GM19238 (cell line): ENCODE measurements at regions not wholly inside any gene's neighbourhood (a gene's known extent, or its start where the extent isn't known, plus 50 kb on each side); places are given as distances from the start of the nearest gene placed in this dataset.
"Not testable (repeated sequence)": the region's sequence is repeated elsewhere in the genome, so short reads cannot be mapped to it uniquely, and the experiment has no call there.

Experiments used
- DNase-seq: peaks from one replicate; pipeline ENCODE4 v3.0.0; 2011; ENCODE audit warnings: low spot score; ENCODE audit not compliant: insufficient read length

DNA sequence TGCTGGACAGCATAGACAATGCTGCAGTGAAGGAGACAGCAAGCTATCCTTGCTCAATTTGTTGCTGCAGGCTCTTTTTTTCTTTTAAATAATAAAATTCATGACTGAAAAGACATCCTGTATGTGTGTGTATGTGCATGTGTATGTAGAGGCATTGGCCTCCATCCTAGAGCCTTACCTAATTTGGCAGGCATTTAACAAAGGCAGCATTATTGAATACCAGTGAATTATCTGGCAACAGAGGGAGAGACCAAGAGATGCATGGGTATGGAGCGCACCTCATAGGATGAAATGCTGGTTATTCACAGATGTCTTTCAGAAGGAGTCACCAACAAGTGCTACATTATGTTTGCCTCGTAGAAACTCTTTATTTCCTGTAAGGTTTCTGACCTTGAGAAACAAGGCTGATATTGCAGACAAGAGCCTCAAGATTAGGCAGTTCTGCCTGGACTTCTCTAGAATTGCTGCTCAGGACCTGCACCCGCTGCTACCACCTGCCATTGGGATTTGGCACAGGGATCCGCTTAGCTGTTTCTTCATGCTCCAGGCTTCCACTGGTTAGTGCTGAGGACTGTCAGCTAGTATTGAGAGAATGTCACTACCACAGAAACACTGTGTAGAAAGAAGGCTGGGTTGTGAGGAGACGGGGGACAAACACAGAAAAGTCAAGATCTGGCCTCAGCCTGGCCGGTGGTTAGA, 247.7 kb upstream of the RFX3 start:
- DNase-seq: no peak

DNA sequence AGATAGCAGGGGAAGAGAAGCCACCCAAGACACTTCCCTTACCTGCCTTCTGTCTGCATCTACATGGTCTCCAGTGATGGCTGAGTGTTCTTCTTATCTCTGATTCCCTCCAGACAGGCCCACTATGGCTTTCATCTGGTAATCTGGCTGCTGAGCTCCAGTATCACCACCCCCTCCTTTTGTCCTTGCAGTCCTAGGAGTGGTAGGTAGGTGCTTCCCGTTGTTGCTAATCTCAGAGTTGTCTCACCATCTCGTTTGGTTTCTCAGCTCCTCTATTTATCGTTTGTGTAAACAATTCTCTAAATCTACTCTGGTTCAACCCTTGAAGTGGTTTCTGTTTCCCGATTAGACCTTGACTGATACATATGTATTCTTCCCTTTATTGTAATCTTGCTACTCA, 243.8 kb upstream of the RFX3 start:
- no peak for DNase-seq

DNA sequence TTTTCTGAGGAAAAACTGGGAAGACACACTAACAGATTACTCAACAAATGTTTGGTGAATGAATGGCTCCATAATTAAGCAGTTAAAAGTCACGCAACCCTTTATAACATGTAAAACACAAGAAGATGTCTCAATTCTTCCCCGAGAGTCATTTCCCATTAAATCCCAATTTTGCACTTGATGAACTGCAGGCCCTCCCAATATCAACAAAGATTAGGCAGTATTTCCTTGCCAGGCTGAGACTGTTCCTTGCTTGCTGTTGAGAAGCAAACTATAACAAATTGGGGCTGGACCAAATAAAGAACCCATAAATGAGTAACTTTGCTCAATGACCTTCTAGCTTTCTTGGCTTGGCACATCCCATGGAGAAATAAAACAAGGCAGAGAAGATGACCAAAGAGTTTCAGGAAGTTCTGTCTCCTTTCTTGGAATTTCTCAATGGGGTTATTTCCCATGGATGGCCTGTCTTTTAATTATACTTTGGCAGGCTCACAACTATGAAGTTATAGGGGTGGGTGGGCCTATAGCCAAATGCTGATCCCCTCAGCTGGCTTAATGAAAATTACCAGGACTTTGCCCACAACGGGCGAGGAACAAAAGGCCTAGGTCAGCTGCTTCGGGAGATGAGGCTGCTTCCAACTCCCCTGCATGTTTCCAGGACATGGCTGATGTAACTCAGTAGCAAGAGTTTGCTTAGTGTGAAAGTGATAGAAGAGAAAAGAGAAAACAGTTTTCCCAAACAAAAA, 243.1 kb upstream of the RFX3 start:
- DNase-seq: no peak

DNA sequence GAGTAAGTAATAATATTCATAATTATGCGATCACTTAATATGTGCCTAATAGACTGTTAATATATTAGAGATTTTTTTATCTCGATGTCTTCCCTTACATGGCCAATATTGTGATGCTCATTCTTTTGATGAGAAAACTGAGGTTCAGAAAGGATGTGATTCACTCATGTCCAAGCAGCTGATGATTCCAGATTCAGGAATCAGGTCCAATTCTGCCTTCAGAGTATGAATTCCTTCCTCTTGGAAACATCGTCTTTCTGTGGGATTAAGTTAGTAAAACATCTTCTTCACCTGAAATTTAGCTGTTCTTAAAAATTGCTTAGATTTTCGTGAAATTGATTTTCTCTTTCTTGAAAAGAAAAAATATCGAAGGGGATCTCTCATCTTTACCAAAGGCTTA, 242.5 kb upstream of the RFX3 start:
- no peak for DNase-seq

DNA sequence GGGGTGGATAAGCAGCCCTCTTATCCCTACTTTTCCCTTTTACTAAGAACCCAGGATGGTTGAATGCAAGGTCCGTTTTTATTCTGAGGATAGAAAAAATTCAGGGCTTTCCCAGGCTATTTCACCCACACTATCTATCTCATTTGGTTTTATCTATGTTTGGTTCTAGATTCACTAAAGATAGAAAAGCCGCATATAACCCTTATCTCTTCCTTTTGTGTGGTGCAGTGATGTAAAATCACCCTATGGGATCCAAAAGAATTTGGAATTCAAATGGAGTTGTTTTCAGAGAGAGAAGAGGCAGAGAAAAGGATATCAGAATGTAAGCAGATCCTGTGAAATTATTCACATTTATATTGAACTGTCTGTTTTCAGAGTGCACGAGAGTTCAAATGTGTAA, 236.3 kb upstream of the RFX3 start:
- DNase-seq: no peak

DNA sequence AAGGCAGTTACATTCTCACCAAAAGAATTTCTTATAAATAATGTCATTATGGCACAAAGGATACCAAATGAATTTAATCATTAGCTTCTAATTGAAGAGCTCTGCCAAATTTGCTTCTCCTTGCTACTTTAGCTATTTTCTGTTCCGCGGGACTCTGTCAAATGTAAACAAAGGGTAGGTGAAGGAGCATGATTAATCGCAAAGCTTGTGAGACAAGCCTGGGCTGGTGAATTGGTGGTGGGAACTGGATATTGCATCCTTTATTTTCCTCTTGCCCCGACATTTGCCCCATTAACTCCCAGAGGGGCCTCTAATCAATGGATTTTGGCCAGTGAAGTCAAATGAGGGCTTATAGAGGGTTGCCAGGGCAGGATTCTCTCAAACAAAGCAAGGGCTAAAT, 234.2 kb upstream of the RFX3 start:
- DNase-seq: no peak

DNA sequence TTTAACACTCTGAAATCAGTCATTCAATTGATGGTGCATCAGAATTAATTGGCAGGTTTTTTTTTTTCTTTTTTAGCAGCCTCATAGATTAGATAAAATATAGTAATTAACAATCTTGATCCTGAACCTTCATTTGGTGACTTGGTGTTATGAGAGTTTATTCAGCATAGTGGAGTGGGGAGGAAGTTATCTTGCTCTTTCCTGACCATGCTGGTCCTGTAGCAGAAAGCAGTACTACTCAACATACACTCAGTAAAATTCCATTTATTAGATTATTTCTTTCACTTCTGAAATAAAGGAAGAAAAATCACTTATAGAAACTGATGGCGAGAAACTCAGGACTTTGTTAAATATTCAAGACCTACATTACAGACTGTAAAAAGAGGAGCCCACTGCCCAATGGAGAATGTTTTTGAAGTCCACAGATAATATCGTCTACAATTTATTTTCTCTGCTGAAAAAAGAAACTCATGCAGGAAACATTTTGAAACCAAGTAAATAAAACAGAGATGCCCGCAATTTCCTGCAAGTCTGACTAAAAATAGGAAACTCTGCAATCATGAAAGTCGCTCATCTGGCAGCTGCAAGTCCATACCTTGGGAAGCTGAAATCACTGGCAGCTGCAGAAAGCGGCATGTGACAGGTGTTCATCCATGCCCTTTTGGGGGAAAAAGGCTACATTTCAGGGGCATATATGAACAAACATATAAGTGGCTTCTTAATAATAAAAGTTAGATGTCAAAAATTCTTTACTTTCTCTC, 233.2 kb upstream of the RFX3 start:
- DNase-seq: no peak

DNA sequence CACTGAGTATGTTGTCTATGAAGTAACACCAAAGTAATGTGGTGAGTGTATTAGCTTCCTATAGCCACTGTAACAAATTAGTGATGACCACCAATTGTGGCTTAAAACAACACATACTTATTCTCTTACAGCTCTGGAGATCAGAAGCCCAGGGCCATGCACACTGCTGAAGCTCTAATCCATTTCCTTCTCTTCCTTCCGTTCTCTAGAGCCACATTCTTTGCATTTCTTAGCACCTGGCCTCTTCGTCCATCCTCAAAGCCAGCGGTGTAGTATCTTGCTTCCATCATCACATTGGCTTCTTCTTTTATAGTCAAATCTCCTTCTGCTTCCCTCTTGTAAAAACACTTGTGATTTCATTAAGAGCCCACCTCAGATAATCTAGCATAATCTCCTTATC, 230.3 kb upstream of the RFX3 start:
- no peak for DNase-seq

DNA sequence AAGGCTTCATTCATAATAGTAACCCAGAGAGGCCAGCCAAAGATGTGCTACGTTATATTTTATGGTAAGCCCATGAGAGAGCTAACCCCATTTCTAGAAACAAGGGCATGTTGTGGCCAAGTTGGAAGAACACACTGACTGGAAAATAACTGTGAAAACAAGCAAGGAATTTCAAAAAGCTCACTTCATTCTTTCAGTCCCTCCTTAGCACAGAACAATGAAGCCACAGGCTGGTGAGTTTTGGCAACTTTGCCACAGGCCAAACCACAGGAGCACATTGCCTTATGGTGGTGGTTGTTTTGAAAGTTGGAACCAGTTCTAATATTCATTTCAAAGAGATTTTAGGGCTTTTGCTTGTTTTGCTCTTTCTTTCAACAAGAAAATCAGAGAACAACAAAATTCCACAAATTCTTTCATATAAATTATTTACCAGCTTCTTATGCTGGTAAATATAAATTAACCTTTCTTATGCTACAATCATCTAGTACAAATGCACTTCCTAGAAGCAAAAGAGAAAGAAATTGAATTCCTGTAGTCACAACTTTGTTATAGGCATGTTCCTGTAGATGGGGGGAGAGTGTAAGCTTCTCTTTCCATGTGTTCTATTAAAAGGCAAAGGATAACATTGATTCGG, 225.4 kb upstream of the RFX3 start:
- DNase-seq: no peak

DNA sequence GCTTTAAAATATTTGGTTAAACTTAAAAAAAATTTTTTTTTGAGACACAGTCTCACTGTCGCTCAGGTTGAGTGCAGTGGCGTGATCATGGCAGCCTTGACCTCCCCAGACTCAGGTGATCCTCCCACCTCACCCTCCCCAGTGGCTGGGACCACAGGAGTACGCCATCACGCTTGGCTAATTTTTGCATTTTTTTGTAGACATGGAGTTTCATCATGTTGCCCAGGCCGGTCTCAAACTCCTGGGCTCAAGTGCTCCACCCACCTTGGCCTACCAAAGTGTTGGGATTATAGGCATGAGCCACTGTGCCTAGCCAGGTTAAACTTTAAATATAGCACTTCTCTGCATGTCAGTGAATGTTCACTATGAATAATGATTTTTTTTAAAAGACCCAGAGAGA, 224.5 kb upstream of the RFX3 start:
- no peak for DNase-seq

DNA sequence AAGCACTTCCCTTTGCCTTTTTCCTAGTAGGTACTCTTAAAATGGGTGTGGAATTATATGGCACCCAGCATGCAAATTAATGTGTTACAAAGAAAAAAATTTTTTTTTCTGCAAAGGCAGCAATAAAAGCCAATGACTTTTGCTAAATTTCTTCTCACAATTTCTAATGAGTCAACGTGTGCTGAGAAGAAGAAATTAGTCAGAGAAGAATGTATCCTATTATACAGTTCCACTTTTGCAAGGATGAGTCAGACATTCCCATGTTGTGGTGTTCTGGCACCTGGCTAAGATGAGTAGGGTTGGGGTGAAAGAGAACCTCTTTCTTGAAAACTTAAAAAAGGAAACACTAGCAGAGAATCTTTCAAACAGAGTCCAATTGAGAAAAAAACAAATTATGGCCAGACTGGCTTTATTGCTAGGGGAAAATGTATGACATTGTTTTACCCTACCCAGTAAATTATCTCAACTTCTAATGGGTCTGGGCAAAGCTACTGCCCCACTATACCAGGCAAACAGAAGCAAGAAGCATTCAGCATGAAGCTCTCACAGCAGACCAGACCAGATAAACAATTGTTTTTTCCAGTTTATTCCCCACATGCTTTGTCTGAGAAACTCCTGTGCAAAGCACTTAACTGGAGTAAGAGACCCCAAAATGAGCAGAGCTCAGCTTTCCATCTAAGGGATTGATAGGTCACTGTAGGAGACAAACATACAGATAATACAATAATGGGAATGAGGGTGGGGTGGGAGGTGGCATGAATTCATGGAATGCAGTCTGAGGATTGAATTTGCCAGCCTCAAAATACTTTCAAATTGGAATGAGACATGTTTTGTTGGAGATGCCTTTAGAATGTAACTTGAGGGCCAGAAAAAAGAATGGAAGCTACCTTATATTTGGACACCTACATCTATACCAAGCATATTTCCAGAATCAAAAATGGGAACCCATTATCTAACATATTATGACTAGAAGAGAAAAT, 220.8 kb upstream of the RFX3 start:
- DNase-seq: no peak

DNA sequence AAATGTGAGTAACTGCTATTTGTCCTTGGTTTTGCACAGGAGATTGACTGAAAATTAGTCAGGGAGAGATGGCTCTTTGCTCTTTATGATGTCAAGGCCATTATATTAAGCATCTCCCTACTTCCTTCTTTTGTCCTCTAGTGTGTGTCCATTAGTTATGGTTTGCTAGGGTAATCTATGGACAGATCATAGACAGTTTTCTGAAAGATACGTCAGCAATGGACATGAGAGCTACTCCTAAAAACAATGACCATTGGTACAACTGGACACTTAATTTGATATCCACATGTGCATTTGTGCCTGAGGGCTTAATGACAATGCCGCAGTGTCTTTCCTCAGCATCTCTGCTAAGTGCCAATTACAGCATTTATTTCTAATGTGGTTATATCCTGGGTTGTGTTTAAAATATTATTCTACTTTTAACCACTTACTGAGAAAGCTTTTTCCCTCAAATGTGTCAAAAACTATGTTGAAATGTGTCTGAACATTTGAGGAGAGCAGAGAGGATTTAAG, 218.2 kb upstream of the RFX3 start:
- no peak for DNase-seq

DNA sequence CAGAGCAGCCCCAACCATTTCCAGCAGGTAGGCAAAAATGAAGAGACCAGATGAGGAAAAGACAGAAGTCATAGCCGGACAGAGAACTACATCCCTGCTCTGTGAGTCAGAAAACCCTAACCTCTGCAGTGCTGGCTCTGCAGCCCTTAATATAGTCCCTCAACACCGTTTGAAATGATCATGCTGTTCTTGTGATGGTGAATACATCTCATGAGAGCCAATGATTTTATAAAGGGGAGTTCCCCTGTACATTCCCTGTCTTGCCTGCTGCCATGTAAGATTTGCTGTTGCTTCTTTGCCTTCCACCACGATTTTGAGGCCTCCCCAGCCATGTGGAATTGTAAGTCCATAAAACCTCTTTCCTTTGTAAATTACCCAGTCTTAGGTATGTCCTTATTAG, 216.8 kb upstream of the RFX3 start:
- DNase-seq: no peak

DNA sequence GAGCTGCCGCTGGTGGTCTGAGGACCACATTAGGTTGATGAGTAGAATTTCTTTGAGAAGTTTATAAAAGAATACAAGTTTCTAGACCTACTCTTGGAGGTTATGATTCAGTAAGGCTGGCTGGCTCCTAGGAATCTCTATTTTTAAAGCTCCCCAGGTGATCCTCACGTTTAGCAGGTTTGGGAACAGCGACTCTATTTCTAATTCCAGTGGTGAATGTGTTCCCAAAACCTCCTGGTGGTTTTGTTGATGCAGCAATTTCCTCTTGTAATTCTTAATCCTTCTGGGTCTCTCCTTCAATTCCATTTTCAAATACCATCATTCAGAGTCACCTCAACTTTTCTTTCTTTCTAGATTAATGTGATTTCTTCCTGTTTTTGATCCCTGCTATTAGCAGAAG, 215.9 kb upstream of the RFX3 start:
- DNase-seq: no peak

DNA sequence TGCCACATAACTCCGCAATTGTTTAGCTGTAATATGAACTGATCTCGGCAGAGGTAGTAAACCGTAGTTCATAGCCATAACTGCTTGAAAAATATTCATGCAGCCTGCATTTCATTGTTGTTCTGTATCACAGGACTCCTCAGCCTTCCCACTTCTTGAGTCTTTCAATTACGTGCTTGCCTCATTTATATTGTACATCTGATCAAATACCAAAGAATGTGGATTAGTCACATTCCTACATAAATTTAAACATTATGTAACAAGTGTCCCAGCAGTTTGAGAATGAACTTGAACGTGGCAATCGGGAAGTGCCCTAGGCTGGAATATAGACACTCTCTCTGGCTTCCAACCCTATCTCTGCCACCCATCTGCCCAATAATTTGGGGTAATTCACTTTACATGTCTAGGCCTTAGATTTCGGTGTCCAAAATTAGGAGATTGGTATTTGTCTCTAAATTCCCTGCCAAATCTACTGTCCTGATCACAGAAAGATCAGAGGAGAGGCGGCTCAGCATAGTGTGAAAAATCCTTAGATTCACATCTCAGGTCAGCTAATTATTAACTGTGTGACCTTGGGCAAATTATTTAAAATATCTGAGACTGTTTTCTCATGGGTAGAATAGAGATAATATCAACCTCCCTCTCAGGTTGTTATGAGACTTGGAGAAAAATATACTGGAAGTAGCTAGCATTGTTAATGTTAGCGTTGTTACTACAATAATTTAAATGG, 215.1 kb upstream of the RFX3 start:
- no peak for DNase-seq

DNA sequence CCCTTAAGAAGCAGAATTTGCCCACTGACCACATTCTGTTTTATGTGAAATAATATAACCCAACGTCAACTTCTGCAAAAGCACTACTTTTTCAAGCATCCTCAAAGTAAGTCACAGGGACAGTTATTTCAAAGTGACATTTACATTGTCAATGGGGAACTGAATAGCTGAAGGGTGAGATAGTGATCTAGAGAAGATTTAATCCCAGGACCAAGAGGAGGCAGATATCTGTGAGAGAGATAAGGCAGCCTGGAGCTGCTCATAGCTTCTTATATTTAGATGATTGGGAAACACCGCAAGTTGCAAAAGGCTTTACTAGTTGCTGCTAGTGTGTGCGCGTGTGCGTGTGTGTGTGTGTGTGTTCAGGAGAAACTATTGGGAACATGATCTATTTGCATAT, 210.4 kb upstream of the RFX3 start:
- no peak for DNase-seq

DNA sequence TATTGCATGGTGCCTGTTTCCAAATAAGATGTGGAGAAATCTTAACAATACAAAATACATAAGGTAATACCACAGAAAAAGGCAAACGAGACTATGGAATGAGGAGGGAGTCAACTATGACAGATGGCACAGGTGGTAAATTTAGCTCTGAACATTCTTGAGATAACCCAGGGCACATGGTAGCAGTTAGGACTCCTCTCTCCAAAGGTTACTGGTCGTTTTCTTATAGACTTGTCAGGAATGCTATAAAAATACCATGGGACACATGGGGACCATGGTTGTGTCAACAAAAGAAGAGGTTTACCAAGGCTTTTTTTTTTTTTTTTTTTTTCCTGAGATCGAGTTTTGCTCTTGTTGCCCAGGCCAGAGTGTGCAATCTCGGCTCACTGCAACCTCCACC, 209.4 kb upstream of the RFX3 start:
- DNase-seq: no peak

DNA sequence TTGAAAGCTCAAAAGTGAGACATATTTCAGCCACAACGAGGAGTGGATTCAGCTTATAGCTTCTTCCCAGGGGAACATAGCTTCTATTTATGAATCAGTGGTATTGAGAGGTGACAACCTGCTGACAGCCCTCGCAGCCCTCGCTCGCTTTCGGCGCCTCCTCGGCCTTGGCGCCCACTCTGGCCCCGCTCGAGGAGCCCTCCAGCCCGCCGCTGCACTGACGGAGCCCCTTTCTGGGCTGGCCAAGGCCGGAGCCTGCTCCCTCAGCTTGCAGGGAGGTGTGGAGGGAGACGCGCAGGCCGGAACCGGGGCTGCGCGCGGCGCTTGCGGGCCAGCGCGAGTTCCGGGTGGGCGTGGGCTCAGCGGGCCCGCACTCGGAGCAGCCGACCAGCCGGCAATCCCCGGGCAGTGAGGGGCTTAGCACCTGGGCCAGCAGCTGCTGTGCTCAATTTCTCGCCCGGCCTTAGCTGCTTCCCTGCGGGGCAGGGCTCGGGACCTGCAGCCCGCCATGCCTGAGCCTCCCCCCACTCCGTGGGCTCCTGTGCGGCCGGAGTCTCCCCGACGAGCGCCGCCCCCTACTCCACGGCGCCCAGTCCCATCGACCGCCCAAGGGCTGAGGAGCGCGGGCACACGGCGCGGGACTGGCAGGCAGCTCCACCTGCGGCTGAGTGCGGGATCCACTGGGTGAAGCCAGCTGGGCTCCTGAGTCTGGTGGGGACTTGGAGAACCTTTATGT, 207.9 kb upstream of the RFX3 start:
- DNase-seq: not testable (repeated sequence)

DNA sequence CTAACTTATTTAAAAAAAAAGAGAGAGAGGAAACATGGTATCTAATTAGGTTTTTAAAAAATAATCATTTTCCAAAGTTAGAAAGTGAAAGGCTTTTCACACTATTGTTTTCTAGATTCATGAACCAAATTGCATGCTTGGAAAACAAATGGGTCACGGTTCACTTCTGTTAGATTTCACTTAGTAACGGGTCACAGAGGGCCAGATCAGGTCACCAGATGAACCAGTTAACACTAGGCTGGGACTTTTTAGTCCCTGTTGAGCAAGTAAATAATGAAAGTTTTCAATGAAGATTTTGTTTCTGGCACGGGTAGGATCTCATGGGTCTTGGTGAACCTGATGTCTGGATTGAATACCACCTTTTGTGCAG, 207.2 kb upstream of the RFX3 start:
- DNase-seq: no peak
